GM19193 (cell line): ENCODE measurements at regions not wholly inside any gene's neighbourhood (a gene's known extent, or its start where the extent isn't known, plus 50 kb on each side); places are given as distances from the start of the nearest gene placed in this dataset.

Experiments used
- POLR2A ChIP-seq: IDR thresholded peaks from 4 replicates; pipeline ENCODE4 v1.6.1; 2011; ENCODE audit not compliant: insufficient read depth, insufficient read length; ENCODE audit errors: extremely low read depth

GRCh38 chr6:167705211-167705750 lies 121.4 kb upstream of the AFDN start:
- TF ChIP-seq POLR2A, result no peak

GRCh38 chr6:167706313-167707109 lies 120.2 kb upstream of the AFDN start:
- TF ChIP-seq POLR2A, result no peak

- no peak for TF ChIP-seq POLR2A
Measured at GRCh38 chr6:167707686-167708500, 118.8 kb upstream of the AFDN start.

- TF ChIP-seq POLR2A, result no peak
Measured at GRCh38 chr6:167708501-167709094, 118.1 kb upstream of the AFDN start.

DNA sequence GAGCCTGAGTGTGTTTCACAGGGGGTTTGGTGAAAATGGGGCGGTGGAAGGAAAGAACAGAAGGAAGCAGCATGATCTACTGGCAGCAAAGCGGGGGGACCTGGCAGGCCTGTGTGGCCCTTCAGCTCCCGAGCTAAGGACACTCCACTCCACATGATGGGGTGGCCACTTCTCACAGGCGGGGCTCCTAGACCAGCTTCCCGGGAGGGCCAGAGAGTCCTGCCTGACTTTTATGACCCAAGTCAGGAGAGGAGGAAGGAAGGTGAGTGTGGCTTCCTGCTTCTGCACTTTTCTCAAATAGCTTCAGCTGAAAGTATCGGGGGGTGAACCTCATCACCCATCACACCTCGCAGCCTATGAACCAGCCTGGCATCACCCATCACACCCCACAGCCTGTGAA lies 117.5 kb upstream of the AFDN start:
- TF ChIP-seq POLR2A, result no peak

GRCh38 chr6:167710363-167710920 lies 116.3 kb upstream of the AFDN start:
- TF ChIP-seq POLR2A, result no peak

- TF ChIP-seq POLR2A, result no peak
Measured at GRCh38 chr6:167711211-167711610, 115.5 kb upstream of the AFDN start.

DNA sequence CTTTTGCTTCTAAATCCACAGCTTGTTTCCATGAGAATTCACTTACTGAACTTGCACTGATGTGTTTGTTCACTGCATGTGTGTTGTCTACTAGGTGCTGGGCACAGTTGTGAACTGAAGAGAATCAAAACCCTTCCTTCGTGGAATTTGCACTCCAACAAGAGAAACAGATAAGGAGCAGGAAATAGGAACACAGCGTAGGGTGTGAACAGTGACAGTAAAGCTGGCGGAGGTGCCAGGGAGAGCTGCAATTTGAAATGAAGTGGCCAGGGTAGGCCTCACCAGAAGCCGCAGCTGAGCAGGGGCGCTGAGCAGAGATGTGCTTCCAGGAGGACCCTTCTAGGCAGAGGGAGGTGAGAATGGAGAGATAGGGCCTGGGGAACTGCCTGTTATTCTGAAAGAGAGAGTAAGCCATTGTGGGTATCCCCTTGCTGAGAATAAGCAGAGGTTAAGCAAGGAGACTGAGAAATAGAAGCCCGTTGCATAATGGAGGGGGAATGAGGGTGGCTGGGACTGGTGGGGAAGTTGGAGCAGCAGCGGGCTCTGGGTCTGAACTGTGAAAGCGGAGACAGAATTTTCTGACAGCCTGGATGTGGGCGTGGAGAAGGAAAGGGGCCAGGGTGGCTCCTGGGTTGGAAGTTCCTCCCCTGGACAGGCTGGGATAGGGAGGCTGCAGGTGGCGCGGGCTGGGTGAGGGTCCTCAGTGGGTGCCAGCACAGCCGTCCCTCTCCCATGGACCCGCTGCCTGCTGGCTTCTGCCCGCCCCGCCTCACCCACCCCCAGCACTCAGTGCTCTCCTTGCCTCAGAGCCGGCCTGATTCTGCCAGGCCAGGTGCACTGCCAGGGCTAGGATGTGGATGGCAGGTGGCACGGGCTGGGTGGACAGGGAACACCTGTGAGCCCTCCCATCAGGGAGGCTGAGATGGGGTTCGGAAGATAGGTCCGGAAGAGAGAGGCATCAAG lies 114.7 kb upstream of the AFDN start:
- no peak for TF ChIP-seq POLR2A

- TF ChIP-seq POLR2A, result no peak
Measured at GRCh38 chr6:167712731-167713475, 113.8 kb upstream of the AFDN start.

- no peak for TF ChIP-seq POLR2A
Measured at GRCh38 chr6:167714152-167714551, 112.6 kb upstream of the AFDN start.

DNA sequence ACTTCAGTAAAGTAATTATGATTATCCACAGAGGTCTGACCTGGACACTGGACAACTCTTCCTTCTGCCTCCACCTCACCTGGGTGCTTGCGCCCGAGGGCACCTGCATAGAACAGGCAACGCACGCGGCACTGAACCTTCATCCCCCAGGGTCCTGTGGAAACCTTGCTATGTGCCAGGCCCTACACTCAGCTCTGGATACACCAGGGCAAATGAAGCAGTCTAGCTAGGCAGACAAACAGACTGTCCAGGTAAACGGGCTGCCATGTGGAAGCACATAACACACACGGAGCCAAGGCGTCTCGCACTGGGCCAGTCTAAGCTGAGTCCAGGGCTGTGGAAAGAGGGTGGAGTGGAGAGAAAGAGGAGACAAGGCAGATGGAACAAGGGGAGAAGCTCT lies 109.3 kb upstream of the AFDN start:
- TF ChIP-seq POLR2A, result no peak

DNA sequence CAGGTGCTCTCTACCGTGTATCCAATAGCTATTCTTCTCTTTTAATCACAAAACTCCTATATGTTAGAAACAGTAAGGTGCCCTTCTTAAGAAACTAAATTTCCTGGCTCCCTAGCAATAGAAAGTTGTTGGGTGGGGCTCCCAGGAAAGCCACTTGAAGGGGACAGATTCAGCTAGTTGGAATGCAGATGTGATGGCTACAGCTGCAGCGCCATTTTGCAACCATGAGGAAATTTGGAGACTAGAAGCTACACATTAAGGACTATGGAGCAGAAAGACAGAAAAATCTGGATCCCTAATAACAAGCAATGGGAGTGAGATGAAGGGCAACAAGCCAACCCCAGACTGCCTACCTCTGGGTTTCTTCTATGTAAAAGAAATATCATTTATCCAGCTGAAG lies 108.8 kb upstream of the AFDN start:
- TF ChIP-seq POLR2A, result no peak

- TF ChIP-seq POLR2A, result no peak
Measured at GRCh38 chr6:167719920-167720319, 106.8 kb upstream of the AFDN start.
